ENCODE measurements at regions not wholly inside any gene's neighbourhood (a gene's known extent, or its start where the extent isn't known, plus 50 kb on each side); places are given as distances from the start of the nearest gene placed in this dataset.
"Not testable (repeated sequence)": the region's sequence is repeated elsewhere in the genome, so short reads cannot be mapped to it uniquely, and the experiment has no call there.

GRCh38 chr11:96486890-96487611 is 97.2 kb downstream of the JRKL start:
- Histone ChIP-seq H3K9ac (ENCODE audit: low read length) (no peak overlapping the region), H3K4me1 (ENCODE audit: low read length) (no peaks in the 10 kb centered on the region), H3K9me2 (replicated peaks; ENCODE audit: insufficient read depth, low read length) (no peaks in the 10 kb centered on the region), H4K20me1 (ENCODE audit: insufficient read depth, low read depth, low read length) (no peaks in the 10 kb centered on the region), H2AFZ (ENCODE audit: low read length) (no peak overlapping the region), H3K4me2 (ENCODE audit: low read depth, low read length, poor library complexity, severe bottlenecking) (no peak overlapping the region), H3K27me3 (ENCODE audit: low read length) (no peaks in the 10 kb centered on the region), H3K9me3 (ENCODE audit: low read length) (no peaks in the 10 kb centered on the region), H3K79me2 (ENCODE audit: low read length) (no peaks in the 10 kb centered on the region), H3K4me3 (ENCODE audit: low read length) (no peak overlapping the region), H3K36me3 (ENCODE audit: insufficient read depth, low read length) (no peaks in the 10 kb centered on the region), H3K27ac (ENCODE audit: low read length) (no peak overlapping the region)
- no peak for DNase-seq

GRCh38 chr11:96488911-96489310 is 99.1 kb downstream of the JRKL start:
- not testable (repeated sequence) for H3K36me3 ChIP-seq (ENCODE audit: insufficient read depth, low read length); H3K4me2 ChIP-seq (ENCODE audit: low read depth, low read length, poor library complexity, severe bottlenecking); H2AFZ ChIP-seq (ENCODE audit: low read length); DNase-seq; H3K9ac ChIP-seq (ENCODE audit: low read length); H3K27me3 ChIP-seq (ENCODE audit: low read length); H3K4me3 ChIP-seq (ENCODE audit: low read length); H3K27ac ChIP-seq (ENCODE audit: low read length); H3K9me3 ChIP-seq (ENCODE audit: low read length); H4K20me1 ChIP-seq (ENCODE audit: insufficient read depth, low read depth, low read length); H3K79me2 ChIP-seq (ENCODE audit: low read length); H3K9me2 ChIP-seq (replicated peaks; ENCODE audit: insufficient read depth, low read length); H3K4me1 ChIP-seq (ENCODE audit: low read length)

- H3K4me2 ChIP-seq (ENCODE audit: low read depth, low read length, poor library complexity, severe bottlenecking) = no peak overlapping the region
- H2AFZ ChIP-seq (ENCODE audit: low read length) = no peak overlapping the region
- no peaks in the 10 kb centered on the region for H3K36me3 ChIP-seq (ENCODE audit: insufficient read depth, low read length)
- H3K9me2 ChIP-seq (replicated peaks; ENCODE audit: insufficient read depth, low read length) = peaks cover 9% of the 10 kb centered on the region; the same call in 1 of the 2 replicates
- H3K9me3 ChIP-seq (ENCODE audit: low read length) = no peaks in the 10 kb centered on the region; the same call in 1 of the 2 replicates
- no peaks in the 10 kb centered on the region for H4K20me1 ChIP-seq (ENCODE audit: insufficient read depth, low read depth, low read length)
- H3K27me3 ChIP-seq (ENCODE audit: low read length) = peaks cover 5% of the 10 kb centered on the region; the same call in 1 of the 2 replicates
- H3K4me3 ChIP-seq (ENCODE audit: low read length) = no peak overlapping the region
- DNase-seq = no peak
- no peaks in the 10 kb centered on the region for H3K79me2 ChIP-seq (ENCODE audit: low read length)
- H3K9ac ChIP-seq (ENCODE audit: low read length) = no peak overlapping the region
- no peak overlapping the region for H3K27ac ChIP-seq (ENCODE audit: low read length)
- no peaks in the 10 kb centered on the region for H3K4me1 ChIP-seq (ENCODE audit: low read length)
Observed at GRCh38 chr11:96500440-96500839, 110.6 kb downstream of the JRKL start.

- H2AFZ ChIP-seq (ENCODE audit: low read length) = no peak overlapping the region
- H3K9me2 ChIP-seq (replicated peaks; ENCODE audit: insufficient read depth, low read length) = peaks cover 5% of the 10 kb centered on the region; the same call in 1 of the 2 replicates
- no peak overlapping the region for H3K4me3 ChIP-seq (ENCODE audit: low read length)
- H3K27me3 ChIP-seq (ENCODE audit: low read length) = peaks cover 9% of the 10 kb centered on the region; the same call in 1 of the 2 replicates
- no peak overlapping the region for H3K4me2 ChIP-seq (ENCODE audit: low read depth, low read length, poor library complexity, severe bottlenecking)
- no peaks in the 10 kb centered on the region for H3K79me2 ChIP-seq (ENCODE audit: low read length)
- H3K36me3 ChIP-seq (ENCODE audit: insufficient read depth, low read length) = no peaks in the 10 kb centered on the region
- no peaks in the 10 kb centered on the region for H4K20me1 ChIP-seq (ENCODE audit: insufficient read depth, low read depth, low read length)
- no peak overlapping the region for H3K9ac ChIP-seq (ENCODE audit: low read length)
- H3K27ac ChIP-seq (ENCODE audit: low read length) = no peak overlapping the region
- H3K4me1 ChIP-seq (ENCODE audit: low read length) = no peaks in the 10 kb centered on the region
- no peak for DNase-seq
- H3K9me3 ChIP-seq (ENCODE audit: low read length) = no peaks in the 10 kb centered on the region
Observed at GRCh38 chr11:96506041-96506440, 116.2 kb downstream of the JRKL start.

- H2AFZ ChIP-seq (ENCODE audit: low read length) = no peak overlapping the region
- no peaks in the 10 kb centered on the region for H3K4me1 ChIP-seq (ENCODE audit: low read length)
- no peaks in the 10 kb centered on the region for H4K20me1 ChIP-seq (ENCODE audit: insufficient read depth, low read depth, low read length)
- no peak for DNase-seq
- H3K27me3 ChIP-seq (ENCODE audit: low read length) = peaks cover 9% of the 10 kb centered on the region; the same call in 1 of the 2 replicates
- H3K79me2 ChIP-seq (ENCODE audit: low read length) = no peaks in the 10 kb centered on the region
- H3K4me3 ChIP-seq (ENCODE audit: low read length) = no peak overlapping the region
- no peaks in the 10 kb centered on the region for H3K36me3 ChIP-seq (ENCODE audit: insufficient read depth, low read length)
- no peaks in the 10 kb centered on the region for H3K9me3 ChIP-seq (ENCODE audit: low read length)
- peaks cover 5% of the 10 kb centered on the region; the same call in 1 of the 2 replicates for H3K9me2 ChIP-seq (replicated peaks; ENCODE audit: insufficient read depth, low read length)
- H3K4me2 ChIP-seq (ENCODE audit: low read depth, low read length, poor library complexity, severe bottlenecking) = no peak overlapping the region
- H3K27ac ChIP-seq (ENCODE audit: low read length) = no peak overlapping the region
- no peak overlapping the region for H3K9ac ChIP-seq (ENCODE audit: low read length)
Observed at GRCh38 chr11:96506953-96507354, 117.1 kb downstream of the JRKL start.

- Histone ChIP-seq H3K36me3 (ENCODE audit: insufficient read depth, low read length) (no peaks in the 10 kb centered on the region), H3K9ac (ENCODE audit: low read length) (no peak overlapping the region), H4K20me1 (ENCODE audit: insufficient read depth, low read depth, low read length) (no peaks in the 10 kb centered on the region), H3K79me2 (ENCODE audit: low read length) (no peaks in the 10 kb centered on the region), H3K4me3 (ENCODE audit: low read length) (no peak overlapping the region), H3K4me1 (ENCODE audit: low read length) (no peaks in the 10 kb centered on the region), H3K27ac (ENCODE audit: low read length) (no peak overlapping the region), H3K27me3 (ENCODE audit: low read length) (0 out of 2 replicates have a peak, but pooled peaks cover 4% of the 10 kb centered on the region), H3K9me3 (ENCODE audit: low read length) (no peaks in the 10 kb centered on the region), H3K9me2 (replicated peaks; ENCODE audit: insufficient read depth, low read length) (no peaks in the 10 kb centered on the region; the same call in 1 of the 2 replicates), H2AFZ (ENCODE audit: low read length) (no peak overlapping the region), H3K4me2 (ENCODE audit: low read depth, low read length, poor library complexity, severe bottlenecking) (no peak overlapping the region)
- DNase-seq = no peak
Observed at GRCh38 chr11:96508861-96509260, 119.0 kb downstream of the JRKL start.

- Histone ChIP-seq H3K4me2 (ENCODE audit: low read depth, low read length, poor library complexity, severe bottlenecking) (no peak overlapping the region), H3K36me3 (ENCODE audit: insufficient read depth, low read length) (no peaks in the 10 kb centered on the region), H3K27me3 (ENCODE audit: low read length) (no peaks in the 10 kb centered on the region), H3K27ac (ENCODE audit: low read length) (no peak overlapping the region), H3K79me2 (ENCODE audit: low read length) (no peaks in the 10 kb centered on the region), H4K20me1 (ENCODE audit: insufficient read depth, low read depth, low read length) (no peaks in the 10 kb centered on the region), H3K9me2 (replicated peaks; ENCODE audit: insufficient read depth, low read length) (0 out of 2 replicates have a peak, but pooled peaks cover 4% of the 10 kb centered on the region), H3K9ac (ENCODE audit: low read length) (no peak overlapping the region), H3K9me3 (ENCODE audit: low read length) (no peaks in the 10 kb centered on the region; the same call in 1 of the 2 replicates), H2AFZ (ENCODE audit: low read length) (no peak overlapping the region), H3K4me1 (ENCODE audit: low read length) (no peaks in the 10 kb centered on the region), H3K4me3 (ENCODE audit: low read length) (no peak overlapping the region)
- DNase-seq = no peak
Observed at GRCh38 chr11:96520939-96521338, 131.1 kb downstream of the JRKL start.

- Histone ChIP-seq H3K36me3 (ENCODE audit: insufficient read depth, low read length) (no peaks in the 10 kb centered on the region), H3K9me3 (ENCODE audit: low read length) (peaks cover 3% of the 10 kb centered on the region; the same call in 1 of the 2 replicates), H3K27me3 (ENCODE audit: low read length) (no peaks in the 10 kb centered on the region), H3K27ac (ENCODE audit: low read length) (no peak overlapping the region), H3K79me2 (ENCODE audit: low read length) (no peaks in the 10 kb centered on the region), H3K4me2 (ENCODE audit: low read depth, low read length, poor library complexity, severe bottlenecking) (no peak overlapping the region), H4K20me1 (ENCODE audit: insufficient read depth, low read depth, low read length) (no peaks in the 10 kb centered on the region), H2AFZ (ENCODE audit: low read length) (no peak overlapping the region), H3K9me2 (replicated peaks; ENCODE audit: insufficient read depth, low read length) (0 out of 2 replicates have a peak, but pooled peaks cover 3% of the 10 kb centered on the region), H3K4me3 (ENCODE audit: low read length) (no peak overlapping the region), H3K4me1 (ENCODE audit: low read length) (no peaks in the 10 kb centered on the region), H3K9ac (ENCODE audit: low read length) (no peak overlapping the region)
- DNase-seq = no peak
Observed at GRCh38 chr11:96523656-96524055, 133.8 kb downstream of the JRKL start.
